ENCODE measurements at regions not wholly inside any gene's neighbourhood (a gene's known extent, or its start where the extent isn't known, plus 50 kb on each side); places are given as distances from the start of the nearest gene placed in this dataset.

GRCh38 chr13:80400865-80401426, 60.0 kb upstream of the SPRY2 start:
- H3K27ac ChIP-seq (ENCODE audit: insufficient read depth in 1 of 2, low read depth in 1 of 2, low read length in 2 of 2, poor library complexity in 1 of 2, severe bottlenecking in 2 of 2): no peak overlapping the region
- H3K36me3 ChIP-seq (ENCODE audit: control insufficient read depth in 4 of 4, insufficient read depth in 4 of 4, low read length in 3 of 4): no peaks in the 10 kb centered on the region
- H3K4me1 ChIP-seq (ENCODE audit: control extremely low read depth in 1 of 4, control insufficient read depth in 4 of 4, insufficient read depth in 4 of 4, low read length in 3 of 4): peaks cover 9 to 19% (median 15%) of the 10 kb centered on the region in 4 experiments
- no peak overlapping the region for H3K4me3 ChIP-seq (ENCODE audit: control insufficient read depth in 1 of 7, extremely low read depth in 1 of 7, insufficient read depth in 4 of 7, low read depth in 2 of 7, low read length in 6 of 7)
- ChIA-PET CTCF (interaction anchor here (0.9 kb wide), 1 partner anchor 38 kb away, joined by 3 read pairs; no protein-coding TSS in a partner anchor), POLR2A (no interaction called here)
- no peaks in the 10 kb centered on the region for H3K27me3 ChIP-seq (replicated peaks in 2 of 5; ENCODE audit: control insufficient read depth in 4 of 5, insufficient read depth in 5 of 5, low read length in 4 of 5)
- no peak for DNase-seq
- WGBS (ENCODE audit: insufficient coverage): no CpG with 5 or more reads among the region's 5 CpGs
- peaks cover 0 to 10% (median 0%) of the 10 kb centered on the region in 5 experiments for H3K9me3 ChIP-seq (ENCODE audit: control extremely low read depth in 1 of 5, control insufficient read depth in 4 of 5, insufficient read depth in 2 of 5, low read depth in 1 of 5, low read length in 4 of 5)

GRCh38 chr13:80400164-80400864, 59.4 kb upstream of the SPRY2 start:
- Histone ChIP-seq H3K4me1 (ENCODE audit: control extremely low read depth in 1 of 4, control insufficient read depth in 4 of 4, insufficient read depth in 4 of 4, low read length in 3 of 4) (peaks cover 9 to 19% (median 15%) of the 10 kb centered on the region in 4 experiments), H3K4me3 (ENCODE audit: control insufficient read depth in 1 of 7, extremely low read depth in 1 of 7, insufficient read depth in 4 of 7, low read depth in 2 of 7, low read length in 6 of 7) (no peak overlapping the region), H3K27me3 (replicated peaks in 2 of 5; ENCODE audit: control insufficient read depth in 4 of 5, insufficient read depth in 5 of 5, low read length in 4 of 5) (no peaks in the 10 kb centered on the region), H3K36me3 (ENCODE audit: control insufficient read depth in 4 of 4, insufficient read depth in 4 of 4, low read length in 3 of 4) (no peaks in the 10 kb centered on the region), H3K9me3 (ENCODE audit: control extremely low read depth in 1 of 5, control insufficient read depth in 4 of 5, insufficient read depth in 2 of 5, low read depth in 1 of 5, low read length in 4 of 5) (peaks cover 0 to 6% (median 0%) of the 10 kb centered on the region in 5 experiments), H3K27ac (ENCODE audit: insufficient read depth in 1 of 2, low read depth in 1 of 2, low read length in 2 of 2, poor library complexity in 1 of 2, severe bottlenecking in 2 of 2) (no peak overlapping the region)
- no CpG with 5 or more reads among the region's 3 CpGs for WGBS (ENCODE audit: insufficient coverage)
- POLR2A ChIA-PET: no interaction called here
- CTCF ChIA-PET: interaction anchor here (1.2 to 1.5 kb wide), 2 partner anchors 11 to 57 kb away, joined by 3 to 5 read pairs; no protein-coding TSS in a partner anchor
- DNase-seq: peak in 2 of 3 donors; percentile 18 to 25

- Histone ChIP-seq H3K36me3 (ENCODE audit: control insufficient read depth in 4 of 4, insufficient read depth in 4 of 4, low read length in 3 of 4) (no peaks in the 10 kb centered on the region), H3K27ac (ENCODE audit: insufficient read depth in 1 of 2, low read depth in 1 of 2, low read length in 2 of 2, poor library complexity in 1 of 2, severe bottlenecking in 2 of 2) (no peak overlapping the region), H3K4me1 (ENCODE audit: control extremely low read depth in 1 of 4, control insufficient read depth in 4 of 4, insufficient read depth in 4 of 4, low read length in 3 of 4) (peaks cover 9 to 19% (median 15%) of the 10 kb centered on the region in 4 experiments), H3K4me3 (ENCODE audit: control insufficient read depth in 1 of 7, extremely low read depth in 1 of 7, insufficient read depth in 4 of 7, low read depth in 2 of 7, low read length in 6 of 7) (peak overlapping the region in 3 of 7 experiments; percentile 8 to 42 (median 29)), H3K27me3 (replicated peaks in 2 of 5; ENCODE audit: control insufficient read depth in 4 of 5, insufficient read depth in 5 of 5, low read length in 4 of 5) (no peaks in the 10 kb centered on the region), H3K9me3 (ENCODE audit: control extremely low read depth in 1 of 5, control insufficient read depth in 4 of 5, insufficient read depth in 2 of 5, low read depth in 1 of 5, low read length in 4 of 5) (peaks cover 0 to 7% (median 0%) of the 10 kb centered on the region in 5 experiments)
- peak; percentile 39 to 90 (median 88) for DNase-seq
- POLR2A ChIA-PET: no interaction called here
- 32% methylated on average over 7 of the region's 13 CpGs for WGBS (ENCODE audit: insufficient coverage)
- CTCF ChIA-PET: interaction anchor here (1.2 to 1.5 kb wide), 2 partner anchors 12 to 57 kb away, joined by 3 to 5 read pairs; no protein-coding TSS in a partner anchor
These were observed 58.6 kb upstream of the SPRY2 start for GRCh38 chr13:80399340-80400163.

Measured in common myeloid progenitor, CD34-positive (primary cell).